Uterus (tissue), 2 donors: ENCODE measurements at regions not wholly inside any gene's neighbourhood (a gene's known extent, or its start where the extent isn't known, plus 50 kb on each side); places are given as distances from the start of the nearest gene placed in this dataset.

ENCODE experiments used
- CTCF ChIP-seq, 4 experiments: fragments of 200-600 bp in 2 of 4; fragments of 450-650 bp in 2 of 4; sonication (generic) in 2 of 4; IDR thresholded peaks; one replicate each; pipeline ENCODE4 v1.5.1; 2016 to 2019; ENCODE audit warnings: antibody characterized with exemption in 4 of 4, mild to moderate bottlenecking in 2 of 4, moderate library complexity in 1 of 4
- POLR2A ChIP-seq, 2 donors: fragments of 450-650 bp; IDR thresholded peaks; one replicate each; pipeline ENCODE4 v1.6.1; 2016; ENCODE audit warnings: antibody characterized with exemption in 2 of 2, mild to moderate bottlenecking in 1 of 2, moderate library complexity in 1 of 2

GRCh38 chr2:176804392-176804791 is 408.2 kb upstream of the HNRNPA3 start:
- TF ChIP-seq POLR2A (IDR thresholded peaks at IDR 0.05), result no peak
- no peak for TF ChIP-seq CTCF (IDR thresholded peaks at IDR 0.05)
